Fibroblast of peridontal ligament (primary cell): ENCODE measurements at regions not wholly inside any gene's neighbourhood (a gene's known extent, or its start where the extent isn't known, plus 50 kb on each side); places are given as distances from the start of the nearest gene placed in this dataset.
"Not testable (repeated sequence)": the region's sequence is repeated elsewhere in the genome, so short reads cannot be mapped to it uniquely, and the experiment has no call there.

Source experiments
- DNase-seq: peaks from one replicate; pipeline ENCODE4 v3.0.0-alpha.2; 2010; ENCODE audit errors: extremely low read depth

DNA sequence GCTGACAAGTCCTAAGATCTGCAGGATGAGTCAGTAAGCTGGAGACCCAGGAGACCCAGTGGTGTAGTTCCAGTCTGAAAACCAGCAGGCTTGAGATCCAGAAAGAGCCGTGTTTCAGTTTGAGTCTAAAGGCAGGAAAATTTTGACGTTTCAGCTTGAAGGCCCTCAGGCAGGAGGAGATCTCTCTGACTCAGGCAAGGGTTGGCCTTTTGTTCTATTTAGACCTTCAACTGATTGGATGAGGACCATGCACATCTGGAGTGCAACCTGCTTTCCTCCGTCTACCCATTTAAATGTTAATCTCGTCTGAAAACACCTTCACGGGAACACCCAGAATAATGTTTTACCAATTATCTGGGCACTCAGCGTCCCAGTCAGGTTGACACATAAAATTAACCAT is 69.5 kb downstream of the NPIPA7 start:
- not testable (repeated sequence) for DNase-seq

DNA sequence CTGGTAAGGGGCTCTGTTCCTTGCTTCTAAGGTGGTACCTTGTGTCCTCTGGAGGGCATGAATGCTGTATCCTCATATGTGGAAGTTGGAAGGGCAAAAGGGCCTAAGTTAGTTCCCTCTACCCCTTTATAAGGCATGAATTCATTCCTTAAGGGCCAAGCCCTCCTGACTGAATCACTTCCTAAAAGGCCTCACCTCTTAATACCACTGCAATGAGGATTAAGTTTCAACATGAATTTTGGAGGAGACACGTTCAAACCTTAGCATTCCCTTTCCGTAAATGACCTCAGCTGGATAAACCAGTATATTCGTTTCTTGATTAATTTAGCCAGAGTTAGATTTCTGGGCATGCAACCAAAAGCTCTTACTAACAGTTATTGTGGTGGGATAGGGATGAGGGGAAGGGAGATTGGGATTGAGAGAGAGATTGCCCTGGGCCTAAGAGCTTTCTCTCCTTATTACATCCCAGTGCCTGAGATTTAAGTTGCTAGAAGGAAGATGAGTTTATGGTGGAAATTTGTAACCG is 70.8 kb downstream of the NPIPA7 start:
- DNase-seq = not testable (repeated sequence)

DNA sequence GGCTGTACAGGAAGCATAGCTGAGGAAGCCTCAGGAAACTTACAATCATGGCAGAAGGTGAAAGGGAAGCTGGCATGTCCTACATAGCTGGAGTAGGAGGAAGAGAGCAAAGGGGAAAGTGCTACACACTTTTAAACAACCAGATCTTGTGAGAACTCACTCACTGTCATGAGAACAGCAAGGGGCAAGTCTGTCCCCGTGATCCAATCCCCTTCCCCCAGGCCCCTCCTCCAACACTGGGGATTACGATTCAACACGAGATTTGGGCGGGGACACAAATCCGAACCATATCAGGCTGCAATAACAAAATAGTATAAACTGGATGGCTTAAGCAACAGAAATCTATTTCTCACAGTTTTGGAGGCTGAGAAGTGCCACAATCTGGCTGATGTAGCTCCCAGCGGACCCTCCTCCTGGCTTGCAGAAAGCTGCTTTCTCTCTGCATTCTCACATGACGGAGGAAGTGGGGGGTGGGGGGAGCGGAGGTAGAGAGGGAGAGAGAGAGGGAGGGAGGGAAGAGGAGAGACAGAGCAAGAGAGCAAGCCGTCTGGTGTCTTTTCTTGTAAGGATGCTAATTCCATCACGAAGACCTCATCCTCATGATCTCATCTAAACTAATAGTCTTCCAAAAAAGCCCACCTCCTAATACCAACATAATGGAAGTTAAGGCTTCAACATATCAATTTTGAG is 72.9 kb downstream of the NPIPA7 start:
- DNase-seq = not testable (repeated sequence)

DNA sequence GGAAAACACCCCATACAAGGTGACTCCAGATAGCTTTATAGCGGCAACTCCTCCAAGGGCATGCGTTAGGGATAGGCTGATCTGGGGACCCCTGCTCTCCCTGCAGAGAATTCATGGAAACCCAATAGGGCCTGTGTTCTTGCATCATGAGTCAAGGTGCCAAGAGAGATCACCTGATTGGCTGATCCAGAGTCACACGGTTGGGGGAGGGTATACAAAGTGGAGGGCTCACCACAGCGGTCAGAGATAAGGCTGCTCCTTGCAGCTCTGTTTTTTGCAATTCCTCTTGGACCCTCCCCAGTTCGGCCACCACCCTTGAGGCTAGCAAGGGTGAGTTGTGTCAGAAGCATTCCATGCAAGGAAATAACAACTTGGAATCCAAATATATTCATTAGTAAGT is 79.6 kb downstream of the NPIPA7 start:
- DNase-seq = not testable (repeated sequence)

DNA sequence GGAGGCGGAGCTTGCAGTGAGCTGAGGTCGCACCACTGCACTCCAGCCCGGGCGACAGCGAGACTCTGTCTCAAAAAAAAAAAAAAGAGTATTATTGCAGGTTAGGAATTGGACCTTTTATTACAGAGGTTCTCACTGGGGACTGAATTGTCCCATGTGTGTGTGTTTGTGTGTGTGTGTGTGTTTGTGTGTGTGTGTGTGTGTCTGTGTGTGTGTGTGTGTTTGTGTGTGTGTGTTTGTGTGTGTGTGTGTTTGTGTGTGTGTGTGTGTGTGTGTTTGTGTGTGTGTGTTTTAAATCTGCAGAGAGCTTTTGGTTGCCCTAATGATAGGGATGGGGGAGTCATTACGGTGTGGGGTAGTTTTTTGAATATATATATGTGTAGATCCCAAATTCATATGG is 84.9 kb downstream of the NPIPA7 start:
- DNase-seq = not testable (repeated sequence)

DNA sequence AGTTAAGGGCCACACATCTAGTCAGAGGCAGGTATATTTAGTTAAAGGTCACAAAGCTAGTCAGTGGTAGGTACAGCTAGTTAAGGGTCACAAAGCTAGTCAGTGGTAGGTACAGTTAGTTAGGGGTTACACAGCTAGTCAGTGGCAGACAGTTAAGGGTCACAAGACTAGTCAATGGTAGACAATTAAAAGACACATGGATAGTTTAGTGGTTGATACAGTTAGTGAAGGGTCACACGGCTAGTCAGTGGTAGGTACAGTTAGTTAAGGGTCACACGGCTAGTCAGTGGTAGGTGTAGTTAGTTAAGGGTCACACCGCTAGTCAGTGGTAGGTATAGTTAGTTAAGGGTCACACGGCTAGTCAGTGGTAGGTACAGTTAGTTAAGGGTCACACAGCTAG is 110.0 kb downstream of the NPIPA7 start:
- DNase-seq = not testable (repeated sequence)

DNA sequence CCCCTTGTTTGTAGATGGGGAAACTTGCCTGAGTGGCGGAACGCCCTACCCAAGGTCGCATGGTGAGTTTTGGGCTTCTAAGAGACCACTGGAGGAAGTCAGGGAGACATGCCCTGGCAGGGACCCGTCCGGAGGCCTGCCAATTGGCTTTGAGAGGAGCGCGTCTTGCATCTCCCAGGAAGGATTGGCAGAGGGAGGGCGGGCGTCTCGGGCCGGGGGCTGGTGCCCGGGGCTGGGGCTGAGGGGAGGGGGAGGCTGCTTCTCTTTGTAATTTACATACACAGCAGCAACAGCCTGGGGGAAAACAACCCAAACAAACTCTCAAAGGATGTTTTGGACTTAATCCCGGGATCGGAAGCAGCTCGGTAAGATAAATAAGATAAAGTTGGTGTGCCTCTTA is 110.5 kb downstream of the NPIPA7 start:
- DNase-seq = not testable (repeated sequence)

DNA sequence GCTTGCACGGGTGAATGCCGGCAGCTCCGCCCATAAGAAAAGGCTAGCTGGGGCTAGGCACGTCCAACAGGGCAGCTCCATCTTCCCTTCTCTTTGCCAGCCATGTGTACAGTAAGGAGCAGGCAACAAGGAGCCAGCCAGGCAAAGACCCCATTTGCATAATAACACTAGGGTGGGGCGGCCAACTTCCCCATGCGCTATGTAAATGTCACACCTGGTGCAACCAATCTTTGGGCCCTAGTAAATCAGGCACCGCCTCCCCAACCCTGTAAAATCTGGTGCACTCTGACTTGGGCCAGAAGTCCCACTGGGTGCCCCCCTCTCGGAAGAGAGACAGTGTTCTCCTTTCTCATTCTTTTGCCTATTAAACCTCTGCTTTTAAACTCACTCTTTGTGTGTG is 115.2 kb downstream of the NPIPA7 start:
- not testable (repeated sequence) for DNase-seq

DNA sequence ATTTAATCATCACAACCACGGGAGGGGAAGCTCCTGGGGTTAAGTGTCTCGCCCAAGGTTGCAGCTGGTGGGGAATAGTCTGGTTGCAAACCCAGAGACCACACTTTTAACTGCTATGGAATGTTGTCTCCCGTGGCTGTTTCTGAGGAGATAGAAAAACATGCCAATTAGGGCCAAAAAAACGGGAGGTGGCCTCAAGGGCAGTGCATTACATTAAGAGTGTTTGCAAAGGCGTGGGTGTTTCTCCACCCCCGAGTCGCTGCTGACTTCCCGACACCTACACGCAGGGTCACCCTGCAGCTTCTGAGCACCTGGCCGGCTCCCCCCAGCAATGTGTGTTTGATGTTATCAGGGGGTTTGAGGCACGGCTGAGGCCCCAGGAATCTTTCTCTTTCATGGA is 116.1 kb downstream of the NPIPA7 start:
- not testable (repeated sequence) for DNase-seq

DNA sequence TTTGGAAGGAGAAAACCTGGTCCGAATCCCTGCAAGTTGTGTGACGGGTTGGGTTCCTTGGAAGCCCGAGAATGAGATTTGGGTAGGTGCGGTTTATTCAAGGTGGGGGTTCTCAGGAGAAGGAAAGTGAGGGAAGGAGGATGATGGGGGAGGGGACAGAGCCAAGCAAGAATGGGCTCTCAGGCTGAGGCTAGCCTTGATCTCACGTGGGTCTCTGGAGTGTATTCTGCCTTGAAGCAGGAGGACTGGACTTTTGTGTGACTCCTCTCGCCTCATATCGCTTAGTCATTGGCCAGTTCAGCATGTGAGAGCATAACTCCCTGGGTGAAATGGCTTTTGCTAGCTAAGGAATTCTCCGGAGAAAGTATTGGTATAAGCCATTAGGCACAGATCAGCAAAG is 120.9 kb downstream of the NPIPA7 start:
- not testable (repeated sequence) for DNase-seq

DNA sequence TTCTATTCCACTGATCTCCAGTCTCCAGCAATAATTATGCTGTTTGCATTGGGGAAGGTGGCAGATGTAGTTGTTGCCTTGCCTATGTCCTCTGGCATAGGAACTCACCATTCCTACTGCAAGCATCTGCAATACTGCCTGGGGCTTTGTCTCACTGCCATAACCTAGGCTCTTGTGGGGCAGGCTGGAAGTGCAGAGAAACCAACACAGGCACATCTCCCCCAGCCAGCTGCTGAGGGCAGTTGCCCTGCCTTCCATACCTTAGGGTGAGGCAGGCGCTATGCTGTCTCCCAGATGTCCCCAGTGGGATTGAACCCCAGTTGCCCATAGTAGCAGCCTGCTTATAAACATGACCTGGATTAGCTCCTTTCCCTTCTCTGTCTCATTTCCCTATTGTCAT is 128.1 kb downstream of the NPIPA7 start:
- not testable (repeated sequence) for DNase-seq

DNA sequence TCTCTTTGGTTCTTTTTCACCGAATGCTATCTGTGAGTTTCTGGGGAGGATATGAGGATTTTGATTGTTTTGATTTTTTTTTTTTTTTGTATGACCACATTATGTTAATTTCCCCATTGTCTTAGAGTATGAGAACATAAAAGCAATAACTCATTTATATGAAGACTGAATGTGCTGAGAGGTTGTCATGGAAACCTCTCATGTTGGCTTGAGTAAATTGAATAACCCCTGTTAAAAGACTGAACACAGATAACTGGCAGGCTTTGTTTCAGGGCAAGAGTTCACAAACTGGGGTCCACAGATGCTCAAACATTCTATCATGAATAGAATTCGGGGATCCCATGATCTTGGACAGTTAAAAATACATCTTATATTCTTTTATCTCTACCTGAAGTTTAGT is 129.4 kb downstream of the NPIPA7 start:
- DNase-seq = not testable (repeated sequence)

DNA sequence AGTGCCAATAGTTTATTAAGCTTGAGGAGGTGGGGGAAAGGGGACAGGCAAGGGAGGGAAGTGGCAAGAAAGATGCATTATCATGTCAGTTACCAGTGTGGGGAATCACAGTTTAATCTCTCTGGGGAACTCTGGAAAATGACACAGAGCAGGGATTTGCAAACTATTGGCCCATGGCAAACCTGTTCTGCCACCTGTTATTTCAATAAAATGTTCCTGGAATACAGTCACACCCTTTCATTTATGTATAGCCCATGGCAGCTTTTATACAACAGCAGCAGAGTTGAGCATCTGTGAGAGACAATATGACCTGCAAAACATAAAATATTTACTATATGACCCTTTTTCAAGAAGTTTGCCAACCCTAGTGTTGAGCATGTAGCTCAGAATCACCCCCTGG is 140.5 kb downstream of the NPIPA7 start:
- DNase-seq = not testable (repeated sequence)

DNA sequence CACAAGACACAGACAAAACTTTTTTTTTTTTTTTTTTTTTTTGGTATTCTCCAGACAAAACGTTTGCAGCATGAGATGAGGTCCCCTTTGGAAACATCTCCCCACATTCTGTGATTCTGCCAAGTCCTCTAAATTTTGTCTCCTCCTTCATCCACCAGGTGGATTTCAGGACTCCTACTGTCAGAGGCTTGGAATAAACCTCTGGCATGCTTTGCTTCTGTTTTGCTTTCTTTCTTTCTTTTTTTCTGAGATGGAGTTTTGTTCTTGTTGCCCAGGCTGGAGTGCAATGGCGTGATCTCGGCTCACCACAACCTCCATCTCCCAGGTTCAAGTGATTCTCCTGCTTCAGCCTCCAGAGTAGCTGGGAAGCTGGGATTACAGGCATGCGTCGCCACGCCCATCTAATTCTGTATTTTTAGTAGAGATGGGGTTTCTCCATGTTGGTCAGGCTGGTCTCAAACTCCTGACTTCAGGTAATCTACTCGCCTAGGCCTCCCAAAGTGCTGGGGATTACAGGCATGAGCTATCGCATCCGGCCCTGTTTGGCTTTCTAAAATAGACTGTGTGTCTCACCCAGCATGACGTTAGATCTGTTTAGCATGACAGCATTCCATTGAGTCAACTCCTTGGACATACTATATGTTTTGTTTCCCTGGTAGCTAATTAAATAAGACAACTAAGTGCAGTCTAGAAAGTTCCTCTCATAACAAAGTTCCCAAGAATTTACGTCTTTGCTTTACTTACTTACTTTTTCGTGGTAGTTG is 142.5 kb downstream of the NPIPA7 start:
- not testable (repeated sequence) for DNase-seq

DNA sequence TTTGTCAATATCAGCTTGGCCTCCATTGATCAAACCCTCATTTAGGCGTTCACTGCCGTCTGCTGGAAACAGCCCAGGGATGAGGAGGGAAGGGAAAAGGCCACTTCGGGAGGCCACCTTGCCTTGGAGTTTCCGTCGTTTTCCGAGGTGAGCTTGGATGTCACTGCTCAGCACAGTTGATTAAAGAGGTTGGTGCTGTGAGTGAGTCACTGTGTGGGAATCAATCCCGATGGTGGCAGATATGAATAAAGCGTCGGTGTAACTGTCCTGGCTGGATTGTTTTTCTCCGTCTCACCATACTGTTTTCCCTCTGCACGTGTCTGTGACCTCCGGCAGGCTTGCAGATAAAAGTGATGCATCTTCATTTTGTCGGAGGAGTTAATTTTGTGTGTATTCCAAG is 148.1 kb downstream of the NPIPA7 start:
- not testable (repeated sequence) for DNase-seq

DNA sequence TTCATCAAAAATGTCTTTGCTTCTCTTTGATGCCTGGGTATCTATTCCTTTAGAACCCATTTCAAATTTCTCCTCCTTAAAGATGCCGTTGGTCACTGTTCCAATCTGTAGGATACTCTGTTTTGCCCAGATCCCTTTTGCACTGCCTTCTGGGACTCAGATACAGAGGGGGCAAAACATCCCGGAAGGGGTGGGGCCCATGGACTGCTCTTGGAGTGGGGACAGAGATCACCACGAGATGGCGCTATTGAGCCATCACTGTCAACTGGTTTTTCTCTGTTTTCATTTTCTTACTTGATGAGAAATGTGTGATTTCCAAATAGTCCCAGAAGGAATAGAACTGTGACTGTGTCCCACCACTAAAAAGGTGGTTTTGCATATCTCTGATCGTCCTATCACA is 151.8 kb downstream of the NPIPA7 start:
- DNase-seq = not testable (repeated sequence)

DNA sequence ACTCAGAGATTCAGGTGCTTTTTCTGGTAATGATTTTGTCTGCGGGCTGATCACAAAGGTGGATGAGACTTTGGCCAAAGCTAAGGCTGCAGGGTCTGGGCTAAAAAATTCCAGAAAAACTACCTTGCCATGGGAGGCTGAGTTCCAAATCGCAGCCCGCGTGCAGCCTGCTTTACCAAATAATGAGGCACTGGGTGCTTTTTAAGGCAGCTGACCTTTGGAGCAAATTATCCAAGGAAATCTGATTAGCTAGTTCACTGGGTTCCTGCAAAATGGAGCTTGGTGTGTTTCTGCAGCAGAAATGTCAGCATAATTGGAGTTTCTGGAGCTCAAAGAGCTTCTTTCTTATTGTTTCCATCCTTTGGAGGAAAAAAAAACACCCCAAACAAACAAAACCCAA is 156.6 kb downstream of the NPIPA7 start:
- not testable (repeated sequence) for DNase-seq

DNA sequence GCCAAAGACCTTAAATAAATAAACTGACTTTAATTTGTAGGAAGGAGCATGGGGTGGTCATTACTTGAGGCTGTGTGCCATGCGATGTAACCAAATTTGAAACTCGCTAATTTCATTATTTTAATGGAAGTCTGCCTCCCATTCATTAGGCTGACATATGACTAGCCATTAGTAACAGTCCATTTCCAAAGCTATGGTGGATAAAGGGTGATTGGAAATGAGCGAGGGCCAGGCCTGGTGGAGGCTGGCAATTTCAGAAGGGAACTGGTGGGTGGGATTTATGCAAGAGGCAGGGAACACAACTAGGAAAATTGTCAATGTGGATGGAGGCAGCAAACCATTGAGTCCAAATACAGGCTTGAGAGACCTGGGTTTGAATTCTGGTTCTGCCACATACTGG is 157.2 kb downstream of the NPIPA7 start:
- DNase-seq = not testable (repeated sequence)

DNA sequence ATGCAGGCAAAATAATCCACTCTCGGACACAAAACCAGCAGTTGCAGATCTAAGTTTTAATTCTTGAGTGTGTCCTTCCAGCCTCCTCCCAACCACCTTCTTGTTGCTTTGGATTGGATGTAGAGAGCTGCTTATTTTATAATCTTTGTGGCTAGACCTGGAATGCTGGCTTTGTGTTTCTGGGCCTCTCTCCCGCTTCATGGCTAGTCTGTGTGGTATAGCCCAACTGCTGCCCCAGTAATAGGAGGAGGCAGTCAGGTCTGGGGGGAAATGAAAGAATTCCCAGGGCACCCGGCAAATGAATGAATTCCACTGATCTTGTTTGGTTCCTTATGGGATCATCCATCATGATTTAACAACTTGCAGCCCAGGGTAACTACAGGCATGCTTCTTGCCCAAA is 170.8 kb downstream of the NPIPA7 start:
- DNase-seq = not testable (repeated sequence)

DNA sequence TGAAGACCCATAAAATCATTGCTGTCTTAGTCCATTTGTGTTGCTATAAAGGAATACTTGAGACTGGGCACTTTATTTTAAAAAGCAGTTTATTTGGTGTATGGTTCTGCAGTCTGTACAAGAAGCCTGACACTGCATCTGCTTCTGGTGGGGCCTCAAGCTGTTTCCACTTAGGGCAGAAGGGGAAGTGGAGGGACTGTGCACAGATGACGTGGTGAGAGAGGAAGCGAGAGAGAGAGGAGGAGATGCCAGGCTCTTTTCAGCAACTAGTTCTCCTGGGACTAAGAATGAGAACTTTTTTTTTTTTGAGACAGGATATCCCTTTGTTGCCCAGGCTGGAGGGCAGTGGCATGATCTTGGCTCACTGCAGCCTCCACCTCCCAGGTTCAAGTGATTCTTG is 171.9 kb downstream of the NPIPA7 start:
- not testable (repeated sequence) for DNase-seq

DNA sequence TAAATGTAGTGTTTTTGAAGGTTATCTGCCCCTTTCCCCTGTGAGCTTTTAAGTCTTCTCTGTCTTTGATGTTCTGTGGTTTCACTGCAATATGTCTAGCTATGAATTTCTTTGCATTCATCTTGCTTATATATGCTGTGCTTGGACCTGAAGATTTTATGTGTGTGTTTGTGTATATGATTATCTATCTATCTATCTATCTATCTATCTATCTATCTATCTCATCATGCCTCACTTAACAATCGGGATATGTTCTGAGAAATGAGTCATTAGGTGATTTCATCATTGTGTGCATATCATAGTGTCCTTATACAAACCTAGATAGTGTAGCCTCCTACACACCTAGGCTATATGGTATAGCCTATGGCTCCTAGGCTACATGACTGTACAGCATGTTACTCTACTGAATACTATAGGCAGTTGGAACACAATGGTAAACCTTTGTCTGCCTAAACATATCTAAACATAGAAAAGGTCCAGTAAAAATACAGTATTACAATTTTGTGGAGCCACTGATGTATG is 173.9 kb downstream of the NPIPA7 start:
- not testable (repeated sequence) for DNase-seq

DNA sequence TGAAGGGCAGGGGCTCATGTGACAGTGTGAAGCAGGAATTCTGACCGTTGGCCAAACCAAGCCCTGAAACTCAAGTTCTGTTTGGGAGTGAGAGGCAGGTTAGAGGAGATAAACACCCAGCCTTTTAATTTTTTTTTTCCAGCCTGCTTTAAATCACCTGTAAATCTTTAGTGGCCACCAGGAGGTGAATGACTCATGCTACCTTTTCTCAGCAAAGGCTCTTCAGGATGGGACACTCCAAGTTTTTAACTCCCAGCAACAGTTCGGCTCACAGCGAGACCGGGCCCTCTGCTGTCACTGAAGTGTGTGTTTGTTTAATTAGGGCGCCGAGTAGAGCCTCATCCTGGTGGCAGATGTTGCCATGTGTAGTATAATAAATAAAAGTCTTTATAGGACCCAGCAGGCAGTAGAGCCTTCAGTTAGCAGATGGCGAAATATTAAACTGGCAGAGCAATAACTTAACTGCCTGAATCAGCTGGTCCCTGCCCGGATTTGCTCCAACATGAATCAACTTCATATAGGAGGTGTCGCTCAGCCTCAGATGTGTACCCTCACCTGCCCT is 180.3 kb downstream of the NPIPA7 start:
- not testable (repeated sequence) for DNase-seq
